ENCODE measurements at regions not wholly inside any gene's neighbourhood (a gene's known extent, or its start where the extent isn't known, plus 50 kb on each side); places are given as distances from the start of the nearest gene placed in this dataset.

DNA sequence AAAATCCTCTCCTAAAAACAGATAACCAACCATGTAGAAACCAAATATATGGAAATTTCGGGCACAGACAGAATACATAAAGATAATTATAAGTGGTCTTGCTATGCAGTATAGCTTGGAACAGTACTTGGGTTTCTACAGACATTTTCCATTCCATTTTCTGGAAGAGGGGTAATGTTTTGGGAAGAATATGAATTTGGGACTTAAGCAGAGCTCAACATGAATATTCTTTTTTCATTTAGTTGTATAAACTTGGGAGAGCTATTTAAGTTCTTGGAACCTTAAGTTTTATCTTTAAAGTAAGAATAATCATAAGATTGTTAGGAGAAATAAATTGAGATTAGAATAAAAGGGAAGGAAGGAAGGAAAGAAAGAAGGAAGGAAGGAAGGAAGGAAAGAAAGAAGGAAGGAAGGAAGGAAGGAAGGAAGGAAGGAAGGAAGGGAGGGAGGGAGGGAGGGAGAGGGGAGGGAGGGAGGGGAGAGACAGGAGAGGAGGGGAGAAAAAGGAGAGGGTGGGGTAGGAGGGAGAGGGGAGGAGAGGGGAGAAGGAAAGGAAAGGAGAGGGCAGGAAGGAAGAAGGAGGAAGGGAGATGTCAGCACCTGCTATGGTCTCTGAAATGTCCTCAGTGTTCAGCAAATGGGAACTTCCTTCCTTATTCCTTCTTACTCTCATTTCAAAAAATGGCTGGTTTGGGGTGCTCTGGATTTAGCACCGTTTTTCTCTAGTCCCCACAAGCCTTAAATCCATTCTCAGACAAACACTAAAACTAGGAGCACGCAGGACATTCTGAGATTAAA lies 248.3 kb downstream of the LY86 start:
- WGBS (ENCODE audit: insufficient coverage): 91% methylated on average over 1 of the region's 3 CpGs
- no peak for DNase-seq
- Histone ChIP-seq H3K27me3 (ENCODE audit: control insufficient read depth, insufficient read depth, low read length) (no peaks in the 10 kb centered on the region), H3K36me3 (ENCODE audit: control insufficient read depth, insufficient read depth, low read length) (no peaks in the 10 kb centered on the region), H3K4me3 (ENCODE audit: low read length) (no peak overlapping the region), H3K4me1 (ENCODE audit: control insufficient read depth, insufficient read depth, low read length) (peaks cover 15% of the 10 kb centered on the region), H3K27ac (ENCODE audit: low read length) (no peak overlapping the region), H3K9me3 (replicated peaks; ENCODE audit: control insufficient read depth, low read depth, low read length) (no peaks in the 10 kb centered on the region)

DNA sequence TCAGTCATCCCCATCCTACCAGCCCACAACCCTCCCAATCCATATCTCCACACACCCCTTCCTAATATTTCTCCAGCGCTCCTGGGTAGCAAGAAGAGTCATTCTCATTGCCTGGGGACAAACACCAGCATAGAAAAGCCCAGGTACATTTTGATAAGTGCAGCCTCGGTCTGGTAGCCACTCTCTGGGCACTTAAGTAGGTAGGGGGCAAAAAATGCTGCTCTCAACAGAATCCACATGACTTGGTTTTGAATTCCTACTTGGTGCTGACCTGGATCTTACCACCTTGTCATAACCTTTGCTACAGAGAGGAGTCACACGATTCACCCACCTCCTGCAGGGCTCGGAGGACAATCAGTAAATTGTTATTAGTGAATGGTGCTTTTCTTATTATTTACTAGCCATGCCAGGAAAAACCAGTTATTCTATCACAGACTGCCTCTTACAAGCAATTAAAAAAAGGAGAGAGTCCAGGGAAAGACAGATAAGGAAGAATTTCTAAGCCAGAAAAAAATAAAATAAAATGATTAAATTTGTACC lies 249.1 kb downstream of the LY86 start:
- Histone ChIP-seq H3K27me3 (ENCODE audit: control insufficient read depth, insufficient read depth, low read length) (no peaks in the 10 kb centered on the region), H3K4me3 (ENCODE audit: low read length) (no peak overlapping the region), H3K9me3 (replicated peaks; ENCODE audit: control insufficient read depth, low read depth, low read length) (no peaks in the 10 kb centered on the region), H3K36me3 (ENCODE audit: control insufficient read depth, insufficient read depth, low read length) (no peaks in the 10 kb centered on the region), H3K4me1 (ENCODE audit: control insufficient read depth, insufficient read depth, low read length) (peaks cover 16% of the 10 kb centered on the region), H3K27ac (ENCODE audit: low read length) (no peak overlapping the region)
- no CpG with 5 or more reads among the region's 4 CpGs for WGBS (ENCODE audit: insufficient coverage)
- DNase-seq: no peak

DNA sequence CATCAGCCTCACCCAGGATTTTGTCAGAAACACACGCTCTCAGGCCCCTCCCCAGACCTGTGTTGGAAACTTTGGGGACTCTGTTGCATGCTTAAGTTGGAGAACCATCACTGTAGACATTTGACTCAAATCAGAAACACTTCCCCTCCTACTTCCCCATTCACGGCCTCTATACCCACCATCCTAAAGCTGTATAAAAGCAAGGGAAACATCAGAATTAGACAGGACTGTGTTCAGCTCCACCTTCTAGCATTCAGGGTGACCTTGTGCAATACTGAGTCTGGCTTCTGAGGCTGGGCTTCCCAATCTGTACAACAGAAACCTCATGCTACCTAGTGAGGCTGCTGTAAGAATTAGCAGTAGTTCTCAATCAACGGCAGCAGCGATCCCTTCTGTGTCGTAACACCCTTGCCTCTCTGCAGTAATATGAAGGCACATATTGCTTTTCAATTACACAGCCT lies 252.3 kb downstream of the LY86 start:
- Histone ChIP-seq H3K36me3 (ENCODE audit: control insufficient read depth, insufficient read depth, low read length) (no peaks in the 10 kb centered on the region), H3K27ac (ENCODE audit: low read length) (no peak overlapping the region), H3K4me1 (ENCODE audit: control insufficient read depth, insufficient read depth, low read length) (peaks cover 5% of the 10 kb centered on the region), H3K9me3 (replicated peaks; ENCODE audit: control insufficient read depth, low read depth, low read length) (no peaks in the 10 kb centered on the region), H3K27me3 (ENCODE audit: control insufficient read depth, insufficient read depth, low read length) (no peaks in the 10 kb centered on the region), H3K4me3 (ENCODE audit: low read length) (no peak overlapping the region)
- peak; percentile 24 for DNase-seq
- WGBS (ENCODE audit: insufficient coverage): 49% methylated on average over 4 of the region's 5 CpGs

DNA sequence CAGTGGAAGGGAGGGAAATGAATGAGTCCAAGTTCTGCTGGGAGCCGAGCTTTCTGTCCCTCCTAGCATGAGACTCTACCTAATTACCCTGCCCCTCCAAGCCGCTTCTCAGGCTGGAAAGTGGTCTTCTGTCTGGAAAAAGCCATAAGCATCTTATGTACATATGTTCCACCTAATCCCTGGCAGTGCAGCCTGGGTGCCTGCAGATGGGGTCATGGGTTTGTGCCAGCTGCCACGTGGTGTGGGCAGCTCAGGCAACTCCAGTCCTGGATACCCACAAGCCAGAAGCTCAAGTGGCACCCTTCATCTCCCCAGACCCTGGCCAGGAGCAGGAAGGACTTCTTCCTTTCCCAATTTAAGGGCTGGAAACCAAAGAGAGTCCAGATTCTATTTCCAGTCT lies 253.1 kb downstream of the LY86 start:
- no CpG with 5 or more reads among the region's 3 CpGs for WGBS (ENCODE audit: insufficient coverage)
- DNase-seq: no peak
- H3K27ac ChIP-seq (ENCODE audit: low read length): no peak overlapping the region

DNA sequence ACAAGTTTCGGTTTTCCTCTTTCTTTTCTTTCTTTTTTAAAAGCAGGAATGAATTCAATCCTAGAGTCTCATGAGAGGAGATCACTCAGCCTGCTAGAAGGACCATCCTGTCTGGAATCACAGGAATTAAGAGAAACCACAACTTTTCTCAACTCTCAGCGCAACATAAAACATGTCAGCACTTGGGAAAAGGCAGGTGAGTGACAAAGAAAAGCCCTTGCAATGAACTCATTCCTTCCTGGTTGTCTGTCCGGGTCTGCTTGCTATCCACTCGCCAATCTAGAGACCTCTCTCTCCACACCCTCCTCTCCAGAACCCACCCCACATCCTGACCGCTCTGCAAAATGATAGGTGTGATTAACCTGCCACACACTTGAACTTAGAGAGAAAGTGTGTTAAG lies 253.8 kb downstream of the LY86 start:
- Histone ChIP-seq H3K27ac (ENCODE audit: low read length) (no peak overlapping the region), H3K27me3 (ENCODE audit: control insufficient read depth, insufficient read depth, low read length) (no peaks in the 10 kb centered on the region), H3K36me3 (ENCODE audit: control insufficient read depth, insufficient read depth, low read length) (no peaks in the 10 kb centered on the region), H3K4me3 (ENCODE audit: low read length) (no peak overlapping the region), H3K9me3 (replicated peaks; ENCODE audit: control insufficient read depth, low read depth, low read length) (peaks cover 3% of the 10 kb centered on the region), H3K4me1 (ENCODE audit: control insufficient read depth, insufficient read depth, low read length) (peaks cover 5% of the 10 kb centered on the region)
- DNase-seq: no peak
- 67% methylated on average over 1 of the region's 5 CpGs for WGBS (ENCODE audit: insufficient coverage)

More for the DNA sequence above, 253.1 kb downstream of the LY86 start:
- H3K9me3 ChIP-seq (replicated peaks; ENCODE audit: control insufficient read depth, low read depth, low read length): peaks cover 3% of the 10 kb centered on the region
- H3K4me3 ChIP-seq (ENCODE audit: low read length): no peak overlapping the region
- H3K4me1 ChIP-seq (ENCODE audit: control insufficient read depth, insufficient read depth, low read length): peaks cover 5% of the 10 kb centered on the region
- no peaks in the 10 kb centered on the region for H3K36me3 ChIP-seq (ENCODE audit: control insufficient read depth, insufficient read depth, low read length)
- H3K27me3 ChIP-seq (ENCODE audit: control insufficient read depth, insufficient read depth, low read length): no peaks in the 10 kb centered on the region

DNA sequence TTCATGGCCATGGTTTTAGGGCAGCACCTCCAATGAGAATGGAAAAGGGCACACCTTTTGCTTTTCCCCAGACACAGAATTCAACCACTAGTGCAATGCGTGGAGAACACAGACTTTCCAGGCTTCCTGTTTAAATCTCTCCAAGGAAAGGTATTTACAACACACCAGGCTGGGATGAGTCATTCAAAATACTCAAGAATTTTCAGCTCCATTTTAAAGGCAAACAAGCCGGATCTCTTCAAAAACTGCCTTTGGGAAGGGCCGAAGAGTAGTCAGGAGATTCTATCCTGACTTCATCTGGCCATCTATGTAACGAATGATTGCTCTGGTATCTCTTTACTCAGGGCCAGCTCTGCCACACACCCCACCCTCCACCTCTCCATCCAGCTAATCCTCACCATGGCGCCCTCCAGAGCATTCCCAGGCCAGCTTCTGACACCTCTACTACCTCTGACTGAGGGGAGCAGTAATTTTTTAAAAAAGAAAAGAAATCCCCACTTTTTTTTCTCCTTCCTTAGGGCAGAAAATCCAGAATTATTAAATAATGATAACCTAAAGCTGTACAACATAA lies 254.6 kb downstream of the LY86 start:
- Histone ChIP-seq H3K27me3 (ENCODE audit: control insufficient read depth, insufficient read depth, low read length) (no peaks in the 10 kb centered on the region), H3K9me3 (replicated peaks; ENCODE audit: control insufficient read depth, low read depth, low read length) (peaks cover 3% of the 10 kb centered on the region), H3K27ac (ENCODE audit: low read length) (no peak overlapping the region), H3K4me3 (ENCODE audit: low read length) (no peak overlapping the region), H3K36me3 (ENCODE audit: control insufficient read depth, insufficient read depth, low read length) (no peaks in the 10 kb centered on the region), H3K4me1 (ENCODE audit: control insufficient read depth, insufficient read depth, low read length) (peaks cover 5% of the 10 kb centered on the region)
- DNase-seq: no peak
- 37% methylated on average over 3 of the region's 5 CpGs for WGBS (ENCODE audit: insufficient coverage)

DNA sequence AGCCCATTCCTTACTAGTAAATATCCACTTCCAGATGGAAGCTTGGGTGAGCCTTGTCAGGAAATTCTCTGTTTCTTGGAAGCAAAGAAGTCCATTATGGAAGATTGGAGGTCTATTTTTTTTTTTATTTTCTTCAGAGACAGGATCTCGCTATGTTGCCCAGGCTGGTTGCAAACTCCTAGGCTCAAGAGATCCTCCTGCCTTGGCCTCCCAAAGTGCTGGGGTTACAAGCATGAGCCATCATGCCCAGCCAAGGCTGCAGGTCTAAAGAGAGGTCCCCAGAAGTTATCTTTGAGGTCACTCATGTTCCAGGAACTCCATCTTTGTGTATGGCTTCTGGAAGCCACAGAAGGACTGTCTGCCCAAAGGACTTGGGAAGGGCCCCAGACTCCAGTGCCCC lies 255.3 kb downstream of the LY86 start:
- no peak overlapping the region for H3K4me3 ChIP-seq (ENCODE audit: low read length)
- peaks cover 5% of the 10 kb centered on the region for H3K4me1 ChIP-seq (ENCODE audit: control insufficient read depth, insufficient read depth, low read length)
- no peak overlapping the region for H3K27ac ChIP-seq (ENCODE audit: low read length)
- 100% methylated on average over 1 of the region's 1 CpG for WGBS (ENCODE audit: insufficient coverage)
- no peaks in the 10 kb centered on the region for H3K27me3 ChIP-seq (ENCODE audit: control insufficient read depth, insufficient read depth, low read length)
- no peak for DNase-seq
- H3K36me3 ChIP-seq (ENCODE audit: control insufficient read depth, insufficient read depth, low read length): no peaks in the 10 kb centered on the region
- H3K9me3 ChIP-seq (replicated peaks; ENCODE audit: control insufficient read depth, low read depth, low read length): peaks cover 3% of the 10 kb centered on the region

DNA sequence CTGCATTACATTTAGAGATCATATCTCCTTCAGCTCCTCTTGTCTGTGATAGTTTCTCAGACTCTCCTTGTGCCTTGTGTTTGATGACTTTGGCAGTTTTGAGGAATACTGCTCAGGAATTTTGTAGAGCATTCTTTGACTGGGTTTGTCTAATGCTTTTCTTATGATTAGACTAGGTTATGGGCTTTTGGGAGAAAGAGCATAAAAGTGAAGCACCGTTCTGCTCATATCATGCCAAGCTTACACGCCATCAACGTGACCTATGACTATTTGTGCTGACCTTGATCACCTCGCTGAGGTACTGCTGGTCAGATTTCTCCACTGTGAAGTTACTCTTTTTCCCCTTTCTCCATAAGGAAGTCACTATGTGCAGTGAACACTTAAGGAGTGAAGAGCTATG lies 256.0 kb downstream of the LY86 start:
- no peak overlapping the region for H3K4me3 ChIP-seq (ENCODE audit: low read length)
- H3K36me3 ChIP-seq (ENCODE audit: control insufficient read depth, insufficient read depth, low read length): no peaks in the 10 kb centered on the region
- H3K27me3 ChIP-seq (ENCODE audit: control insufficient read depth, insufficient read depth, low read length): no peaks in the 10 kb centered on the region
- peaks cover 5% of the 10 kb centered on the region for H3K4me1 ChIP-seq (ENCODE audit: control insufficient read depth, insufficient read depth, low read length)
- no peak for DNase-seq
- H3K9me3 ChIP-seq (replicated peaks; ENCODE audit: control insufficient read depth, low read depth, low read length): peaks cover 3% of the 10 kb centered on the region
- no CpG with 5 or more reads among the region's 4 CpGs for WGBS (ENCODE audit: insufficient coverage)
- no peak overlapping the region for H3K27ac ChIP-seq (ENCODE audit: low read length)

DNA sequence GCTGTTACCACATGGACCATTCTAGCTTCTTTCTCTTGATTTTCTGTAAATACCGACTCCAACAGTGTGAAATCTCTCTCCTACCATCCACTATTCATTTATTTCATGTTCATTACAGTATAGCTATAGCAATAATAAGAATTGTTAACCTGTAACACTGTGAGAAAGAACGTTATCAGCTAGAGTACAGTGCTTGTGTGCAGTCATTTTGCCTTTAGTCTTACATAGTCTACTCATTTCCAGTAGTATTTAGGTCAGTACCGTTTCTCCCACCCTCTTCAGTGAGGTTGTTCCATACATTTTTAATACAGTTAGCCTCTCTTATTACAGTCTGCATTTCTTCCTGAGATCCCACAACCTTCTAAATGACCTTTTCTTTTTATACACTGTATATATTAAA lies 257.1 kb downstream of the LY86 start:
- no peak for DNase-seq
- H3K36me3 ChIP-seq (ENCODE audit: control insufficient read depth, insufficient read depth, low read length): no peaks in the 10 kb centered on the region
- H3K27ac ChIP-seq (ENCODE audit: low read length): no peak overlapping the region
- H3K4me3 ChIP-seq (ENCODE audit: low read length): no peak overlapping the region
- WGBS (ENCODE audit: insufficient coverage): no CpG with 5 or more reads among the region's 3 CpGs
- peaks cover 5% of the 10 kb centered on the region for H3K4me1 ChIP-seq (ENCODE audit: control insufficient read depth, insufficient read depth, low read length)
- H3K27me3 ChIP-seq (ENCODE audit: control insufficient read depth, insufficient read depth, low read length): no peaks in the 10 kb centered on the region
- peaks cover 3% of the 10 kb centered on the region for H3K9me3 ChIP-seq (replicated peaks; ENCODE audit: control insufficient read depth, low read depth, low read length)

DNA sequence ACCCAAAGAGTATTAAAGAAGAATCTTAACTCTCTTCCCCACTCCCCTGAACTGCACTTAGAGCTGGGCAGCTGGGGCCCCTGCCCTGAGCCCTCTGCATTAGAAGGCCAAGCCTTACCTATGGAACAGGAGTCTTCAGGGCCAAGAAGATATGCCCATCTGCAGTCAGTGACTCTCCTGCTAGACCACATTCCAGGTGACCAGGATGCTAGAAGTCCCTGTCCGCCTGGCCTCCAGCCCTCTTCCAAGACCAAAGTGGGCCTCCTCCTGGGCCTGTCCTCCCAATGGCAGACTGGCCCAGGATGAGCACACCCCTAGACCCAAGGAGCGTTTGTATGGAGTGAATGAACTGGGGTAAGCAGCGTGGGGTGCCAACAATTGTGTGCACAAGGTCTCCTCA lies 259.1 kb downstream of the LY86 start:
- no peak overlapping the region for H3K4me3 ChIP-seq (ENCODE audit: low read length)
- no peak overlapping the region for H3K27ac ChIP-seq (ENCODE audit: low read length)
- no peak for DNase-seq
- 83% methylated on average over 1 of the region's 3 CpGs for WGBS (ENCODE audit: insufficient coverage)
- H3K9me3 ChIP-seq (replicated peaks; ENCODE audit: control insufficient read depth, low read depth, low read length): peaks cover 3% of the 10 kb centered on the region
- H3K36me3 ChIP-seq (ENCODE audit: control insufficient read depth, insufficient read depth, low read length): no peaks in the 10 kb centered on the region
- H3K27me3 ChIP-seq (ENCODE audit: control insufficient read depth, insufficient read depth, low read length): no peaks in the 10 kb centered on the region
- no peaks in the 10 kb centered on the region for H3K4me1 ChIP-seq (ENCODE audit: control insufficient read depth, insufficient read depth, low read length)

Measured in muscle of leg (tissue), 3 donors.